HG03139 (cell line): ENCODE measurements at regions not wholly inside any gene's neighbourhood (a gene's known extent, or its start where the extent isn't known, plus 50 kb on each side); places are given as distances from the start of the nearest gene placed in this dataset.
"Not testable (repeated sequence)": the region's sequence is repeated elsewhere in the genome, so short reads cannot be mapped to it uniquely, and the experiment has no call there.

Source experiments
- ATAC-seq: cut with Tn5 transposase; IDR thresholded peaks from one replicate; pipeline ENCODE4 v1.9.1; 2021; ENCODE audit not compliant: unreplicated experiment

DNA sequence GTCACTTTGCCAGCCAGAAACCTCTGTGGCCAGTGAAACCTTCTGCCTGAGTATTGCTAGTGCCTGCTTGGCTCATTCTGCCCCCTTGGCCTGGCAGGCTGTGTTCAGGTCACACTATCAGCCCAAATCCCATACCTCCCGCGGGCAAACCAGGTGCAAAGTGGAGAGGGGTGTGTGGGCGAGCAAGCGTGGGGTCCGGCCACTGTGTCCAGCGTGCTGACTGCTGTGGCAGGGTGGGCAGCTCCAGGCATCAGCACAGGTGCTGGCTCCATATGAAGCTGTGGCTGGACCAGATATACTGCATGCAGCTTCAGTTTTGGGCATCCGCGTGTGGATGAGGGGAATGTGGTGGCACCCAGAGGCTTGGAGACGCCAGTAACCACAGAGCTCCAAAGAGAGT is 576.5 kb upstream of the EDIL3 start:
- ATAC-seq, result no peak

DNA sequence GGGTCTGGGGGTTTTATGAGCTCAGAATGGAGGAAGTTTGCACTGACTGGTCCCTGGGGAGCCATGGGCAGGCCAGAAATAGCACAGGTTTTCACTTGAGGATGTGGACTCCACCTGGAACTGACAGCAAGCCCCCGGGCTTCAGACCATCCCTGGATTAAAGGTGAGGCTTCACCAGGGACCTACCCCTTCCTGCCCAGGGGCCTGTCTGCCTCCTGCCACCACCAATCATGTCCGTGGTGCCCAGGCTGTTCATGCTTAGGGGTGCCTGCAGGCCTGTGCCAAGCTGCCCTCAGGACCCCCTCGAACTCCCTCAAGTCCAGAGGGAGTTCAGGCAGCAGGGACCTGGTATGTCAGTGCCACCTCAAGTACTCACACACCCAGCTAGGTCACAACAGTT is 577.2 kb upstream of the EDIL3 start:
- no peak for ATAC-seq

DNA sequence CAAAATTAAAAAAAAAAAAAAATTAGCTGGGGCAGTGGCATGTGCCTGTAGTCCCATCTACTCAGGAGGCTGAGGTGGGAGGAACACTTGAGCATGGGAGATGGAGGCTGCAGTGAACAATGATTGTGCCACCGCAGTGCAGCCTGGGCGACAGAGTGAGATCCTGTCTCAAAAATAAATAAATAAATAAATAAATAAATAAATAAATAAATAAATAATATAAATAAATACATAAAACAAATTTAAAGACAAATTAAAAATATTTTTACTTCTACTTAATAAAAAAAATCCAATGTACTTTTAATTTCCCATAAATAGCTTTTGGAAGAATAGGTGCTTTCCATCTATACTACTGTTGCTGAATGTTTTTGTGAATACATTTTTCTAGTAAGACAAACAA is 598.4 kb upstream of the EDIL3 start:
- ATAC-seq, result no peak

DNA sequence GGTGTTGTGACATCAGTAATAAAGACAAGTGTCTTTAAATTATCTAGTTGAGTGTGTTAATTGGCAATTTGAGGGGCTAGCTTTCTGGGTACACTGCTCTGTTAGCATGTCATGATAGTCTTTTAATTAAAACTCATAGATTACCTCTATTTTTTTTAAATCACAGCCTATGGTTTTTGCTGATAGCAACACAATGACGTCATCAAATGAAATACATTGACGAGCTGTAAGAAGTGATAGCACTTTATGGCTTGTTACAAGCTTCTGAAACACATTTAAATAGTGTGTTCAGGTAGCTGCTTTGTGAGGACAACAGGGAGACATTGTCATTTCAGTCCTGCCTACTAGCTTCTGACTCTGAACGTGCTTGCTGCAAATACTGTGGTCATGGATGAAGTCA is 600.5 kb upstream of the EDIL3 start:
- no peak for ATAC-seq

DNA sequence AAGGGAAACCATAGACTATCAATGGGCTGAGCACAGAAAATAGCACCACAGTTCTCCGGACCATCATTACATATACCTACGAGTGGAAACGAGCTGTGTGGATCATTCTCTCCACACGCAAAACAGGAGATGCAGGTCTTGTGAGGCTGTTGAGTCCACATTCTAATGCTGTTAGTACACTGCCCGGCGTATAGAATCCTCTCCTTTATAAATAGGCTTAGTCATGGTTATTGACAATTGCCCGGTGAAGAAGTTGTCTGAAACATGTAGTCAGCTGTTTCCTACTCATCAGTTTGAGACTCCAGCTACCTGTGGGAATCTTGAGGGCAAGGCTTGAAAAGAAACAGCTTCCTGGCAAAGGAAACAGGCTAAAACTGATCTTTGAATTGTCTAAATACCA is 602.0 kb upstream of the EDIL3 start:
- ATAC-seq, result no peak

DNA sequence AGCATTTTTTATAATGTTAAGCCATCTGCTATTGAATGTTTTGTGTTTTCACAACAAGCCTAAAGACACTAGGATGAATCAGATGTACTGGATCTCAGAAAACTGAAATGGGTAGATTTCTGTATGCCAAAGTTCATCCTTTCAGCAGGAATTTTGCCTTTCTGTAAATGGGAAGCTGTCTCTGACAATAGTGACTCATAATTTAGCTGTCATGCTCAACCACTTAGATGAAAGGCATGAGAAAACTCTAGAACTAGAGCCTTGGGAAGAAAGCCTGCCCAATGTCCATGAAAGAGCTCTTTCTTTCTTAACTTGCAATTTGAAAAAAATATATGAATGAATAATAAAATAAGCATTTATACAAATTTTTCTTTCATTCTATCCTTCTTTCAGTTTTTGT is 616.0 kb upstream of the EDIL3 start:
- no peak for ATAC-seq

DNA sequence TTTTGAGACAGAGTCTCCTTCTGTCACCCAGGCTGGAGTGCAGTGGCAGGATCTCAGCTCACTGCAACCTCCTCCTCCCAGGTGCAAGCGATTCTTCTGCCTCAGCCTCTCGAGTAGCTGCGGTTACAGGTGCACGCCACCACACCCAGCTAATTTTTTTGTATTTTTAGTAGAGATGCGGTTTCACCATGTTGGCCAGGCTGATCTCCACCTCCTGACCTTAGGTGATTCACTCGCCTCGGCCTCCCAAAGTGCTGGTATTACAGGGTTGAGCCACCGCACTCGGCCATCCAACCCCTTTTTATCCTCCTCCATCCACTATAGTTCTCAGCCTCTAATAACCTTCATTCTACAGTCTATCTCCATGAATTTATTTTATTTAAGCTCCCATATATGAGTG is 617.3 kb upstream of the EDIL3 start:
- not testable (repeated sequence) for ATAC-seq

DNA sequence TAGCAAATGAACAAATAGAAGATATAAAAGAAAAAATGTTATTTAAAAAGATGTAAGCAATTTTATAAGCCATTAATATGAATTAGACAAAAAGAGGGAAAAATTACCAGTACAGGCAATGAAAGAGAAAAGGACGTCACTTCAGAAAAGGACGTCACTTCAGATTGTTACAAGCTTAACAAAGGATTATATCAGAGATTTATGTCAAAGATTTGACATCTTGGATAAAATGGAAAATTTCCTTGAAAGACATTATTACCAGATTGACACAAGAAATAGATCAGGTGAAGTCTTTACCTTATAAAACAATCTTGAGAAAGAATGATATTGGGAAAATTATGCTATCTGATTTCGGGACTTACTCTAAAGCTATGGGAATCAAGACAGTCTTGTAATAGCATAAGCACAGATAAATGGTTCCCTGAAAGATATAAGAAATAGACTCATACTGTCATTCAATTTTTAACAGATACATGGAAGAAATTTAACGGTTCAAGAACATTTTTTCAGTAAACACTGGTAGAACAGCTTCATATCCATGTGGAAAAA is 625.4 kb upstream of the EDIL3 start:
- no peak for ATAC-seq

DNA sequence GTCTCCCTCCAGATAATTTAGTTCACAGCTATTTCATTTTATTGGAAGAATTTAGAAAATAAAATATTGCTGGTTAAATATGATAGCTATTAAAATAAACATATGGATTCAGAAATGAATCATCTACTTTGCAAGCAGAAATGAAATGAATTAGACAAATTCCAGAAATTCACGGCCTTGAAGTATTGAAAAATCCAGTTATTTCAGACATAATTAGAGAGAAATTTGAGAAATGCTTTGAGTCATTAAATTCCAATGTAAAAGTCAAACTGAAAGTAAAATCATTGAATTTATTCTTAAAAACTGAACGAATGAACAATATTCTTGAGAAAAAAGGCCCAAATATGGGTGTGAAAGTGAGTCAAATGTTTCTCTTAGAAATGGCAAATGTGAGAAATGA is 632.6 kb upstream of the EDIL3 start:
- ATAC-seq, result no peak

DNA sequence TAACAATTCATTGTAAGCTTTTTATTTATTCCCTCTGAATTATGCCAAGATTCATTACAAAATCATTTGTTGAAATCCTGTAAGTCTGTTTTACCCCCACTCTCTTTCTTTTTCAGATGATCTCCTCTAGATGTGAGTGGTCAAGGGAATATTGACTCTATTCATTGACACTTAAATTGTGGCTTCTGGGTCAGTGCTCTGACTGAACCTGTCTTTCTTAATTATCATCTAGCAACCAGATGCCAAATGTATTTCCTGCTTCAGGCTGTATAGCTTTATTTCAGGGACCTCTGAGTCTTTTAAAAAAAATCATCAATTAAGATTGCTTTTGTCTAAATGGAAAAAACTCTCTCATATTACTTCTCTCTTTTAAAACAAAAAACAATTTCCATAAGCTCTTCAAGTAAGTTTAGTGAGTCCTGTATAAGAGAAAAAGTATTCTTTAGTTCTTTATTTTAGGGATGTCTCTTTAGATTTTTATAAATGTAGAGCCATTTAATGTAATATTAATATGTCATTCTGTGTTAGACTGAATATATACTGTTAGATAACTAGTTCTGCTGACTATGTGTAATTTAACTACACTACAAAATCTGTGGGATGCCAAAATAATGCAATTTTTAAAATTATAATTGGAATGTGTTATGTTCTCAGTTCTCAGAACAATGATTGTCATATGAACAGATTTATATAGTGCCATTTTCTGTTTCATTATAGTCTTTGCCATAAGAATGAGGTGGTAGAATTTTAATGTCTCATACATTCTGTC is 645.8 kb upstream of the EDIL3 start:
- no peak for ATAC-seq

DNA sequence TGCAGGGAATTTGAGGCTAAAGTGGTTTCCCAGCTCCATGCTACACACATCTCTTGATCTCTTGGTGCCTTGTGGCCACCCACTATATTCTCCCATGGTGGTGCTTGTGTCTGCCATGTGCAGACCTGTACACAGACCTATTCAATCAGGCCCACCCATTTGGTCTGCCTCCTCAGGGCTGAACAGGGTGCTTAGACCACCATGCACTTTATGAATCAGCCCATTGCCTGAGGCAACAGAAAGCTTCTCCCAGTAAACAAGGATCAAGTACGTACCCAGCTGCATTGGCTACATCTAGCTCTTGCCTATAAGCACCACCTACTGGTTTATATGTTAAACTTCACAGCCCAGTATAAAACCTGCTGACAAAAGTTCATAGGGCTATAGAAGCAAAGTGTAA is 664.3 kb upstream of the EDIL3 start:
- no peak for ATAC-seq

DNA sequence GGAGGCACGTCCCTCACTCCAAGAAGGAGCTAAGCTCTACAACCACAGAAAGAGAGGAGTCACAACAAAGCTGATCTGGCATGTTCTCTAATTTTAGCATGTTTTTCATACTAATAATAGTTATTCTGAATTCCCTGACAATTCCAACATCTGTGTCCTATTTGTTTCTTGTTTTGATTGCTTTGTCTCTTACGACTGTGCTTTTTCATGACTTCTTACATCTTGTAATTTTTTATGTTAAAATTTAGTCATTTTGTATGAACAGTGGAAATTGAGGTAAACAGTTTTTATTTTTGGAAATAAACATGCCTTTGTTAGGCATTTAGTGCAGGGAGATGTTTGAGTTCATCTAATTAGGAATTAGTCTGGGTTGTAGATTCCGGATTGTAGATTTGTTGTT is 668.1 kb upstream of the EDIL3 start:
- no peak for ATAC-seq

DNA sequence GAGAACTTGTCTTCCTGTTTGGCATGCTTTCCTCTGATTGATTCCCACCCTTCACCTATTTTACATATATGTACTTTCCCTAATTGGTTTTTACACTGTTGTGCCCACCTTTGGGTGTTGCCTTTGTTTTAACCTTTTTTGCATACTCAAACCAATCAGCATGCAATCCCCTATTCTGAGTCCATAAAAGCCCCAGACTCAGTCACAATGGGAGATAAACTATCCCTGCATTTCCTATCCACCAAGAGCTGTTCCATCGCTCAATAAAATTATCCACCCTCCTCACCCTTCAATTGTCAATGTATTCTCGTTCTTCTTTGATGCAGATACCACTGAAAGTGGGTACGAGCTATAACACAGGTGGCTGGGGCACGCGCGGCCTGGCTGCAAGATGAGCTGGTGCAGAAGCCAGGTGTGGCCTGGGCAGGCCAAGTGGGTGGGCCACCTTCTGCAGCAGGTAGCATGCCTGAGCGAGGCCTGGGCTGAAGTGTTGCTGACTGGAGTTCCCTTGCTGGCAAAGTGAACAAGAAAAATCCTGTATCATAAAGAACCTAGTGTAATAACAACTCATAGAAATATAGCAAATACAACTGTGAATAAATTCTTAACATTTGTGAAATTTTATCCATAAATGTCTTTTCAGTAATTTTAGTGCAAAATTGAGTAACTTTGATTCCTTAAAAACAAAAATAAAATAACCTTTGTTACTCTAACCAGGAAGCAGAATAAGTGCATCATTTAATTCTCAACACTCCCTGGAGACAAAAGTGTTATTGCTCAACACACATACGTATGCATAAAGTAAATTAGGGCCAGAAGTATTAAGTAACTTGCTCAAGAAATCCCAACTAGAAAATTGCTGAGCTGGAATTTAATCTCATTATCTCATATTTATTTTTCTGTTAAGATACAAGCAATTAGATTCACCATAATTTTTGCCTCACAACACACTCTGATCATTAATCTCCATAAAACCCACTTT is 685.3 kb upstream of the EDIL3 start:
- no peak for ATAC-seq

DNA sequence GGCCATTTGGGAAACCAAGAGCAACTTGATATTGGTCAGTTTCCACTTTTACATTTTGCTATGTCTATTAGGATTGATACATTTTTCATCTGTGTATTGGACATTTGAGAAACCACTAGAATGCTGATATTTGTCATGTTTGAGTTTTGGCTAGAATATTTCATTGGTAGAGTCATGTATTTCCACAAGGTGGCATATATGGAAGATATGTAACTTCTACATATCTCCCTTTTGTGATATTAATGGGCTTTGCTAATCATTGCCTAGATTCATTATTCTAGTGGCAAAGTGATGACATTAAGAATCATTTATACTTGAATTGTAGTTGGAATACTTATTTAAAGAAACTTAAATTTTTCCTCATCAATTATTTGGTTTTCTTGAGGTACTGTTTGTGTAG is 692.9 kb upstream of the EDIL3 start:
- no peak for ATAC-seq

DNA sequence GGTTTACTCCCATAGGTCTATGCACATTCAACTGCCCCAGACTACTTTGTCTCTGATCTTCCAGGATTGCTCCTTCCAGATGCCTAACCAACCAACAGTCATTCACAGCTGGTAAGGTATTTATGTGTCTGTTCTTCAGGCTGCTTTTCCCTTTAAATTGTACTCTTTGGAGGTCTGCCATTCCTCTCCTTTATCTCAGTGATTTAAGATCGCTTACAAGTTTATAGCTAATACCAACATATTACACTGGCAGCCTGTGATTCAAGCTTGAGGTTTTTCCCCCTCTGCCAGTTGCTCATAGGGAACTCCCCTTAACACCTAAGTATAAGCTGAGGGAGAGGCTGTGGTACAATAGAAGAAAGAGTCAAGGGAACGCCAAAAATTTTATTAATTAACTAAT is 711.7 kb upstream of the EDIL3 start:
- no peak for ATAC-seq

DNA sequence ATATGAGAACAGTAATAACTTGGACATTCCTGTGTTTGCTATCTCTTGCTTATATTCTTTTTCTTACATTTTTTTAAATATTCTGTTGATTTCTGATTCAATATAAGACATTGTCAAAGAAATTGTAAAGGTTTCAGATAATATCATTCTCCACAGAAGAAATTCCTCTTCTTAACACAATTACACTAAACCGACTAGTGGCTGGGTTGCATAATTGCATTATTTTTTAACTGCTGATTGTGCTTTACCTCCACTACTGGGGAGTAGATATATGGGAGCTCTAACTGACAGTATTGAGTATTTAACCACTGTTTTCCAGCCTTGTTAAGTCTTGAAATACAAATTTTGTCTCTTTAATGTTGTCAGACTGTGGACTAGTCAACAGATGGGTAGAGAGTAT is 723.8 kb upstream of the EDIL3 start:
- ATAC-seq, result no peak

DNA sequence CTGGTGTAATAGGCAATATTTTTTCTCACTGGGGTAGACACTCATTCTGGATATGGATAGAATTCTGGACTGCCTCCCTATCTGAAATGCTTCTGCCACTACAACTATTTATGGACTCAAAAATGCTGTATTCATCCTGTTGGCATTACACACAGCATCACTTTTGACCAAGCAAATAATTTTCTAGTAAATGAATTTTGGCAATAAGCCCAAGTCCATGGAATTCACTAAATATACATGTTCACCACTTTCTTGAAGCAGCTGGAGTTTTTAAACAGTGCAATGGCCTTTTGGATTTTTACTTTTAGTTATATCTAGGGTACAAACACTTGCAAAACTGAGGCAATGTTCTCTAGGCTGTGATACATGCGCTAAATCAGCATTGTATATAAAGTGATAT is 724.9 kb upstream of the EDIL3 start:
- ATAC-seq, result no peak

DNA sequence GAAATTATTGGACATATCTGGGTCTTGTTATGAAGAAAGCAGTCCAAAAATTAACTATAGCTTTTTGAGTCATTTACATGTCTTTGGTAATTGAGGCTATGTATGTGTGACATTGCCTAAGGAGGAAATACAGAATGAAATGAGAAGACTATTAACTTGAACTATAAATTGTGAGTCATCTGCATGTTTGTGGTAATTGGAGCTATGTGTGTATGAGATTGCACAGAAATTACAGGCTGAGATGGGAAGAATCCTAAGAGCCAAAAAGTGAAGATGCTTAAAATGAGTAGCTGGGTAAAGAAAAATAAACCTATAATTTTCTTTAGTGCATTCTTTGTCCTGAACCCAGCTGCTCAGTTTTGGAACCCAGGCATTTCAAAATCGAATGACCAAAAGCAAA is 747.6 kb upstream of the EDIL3 start:
- ATAC-seq, result no peak

DNA sequence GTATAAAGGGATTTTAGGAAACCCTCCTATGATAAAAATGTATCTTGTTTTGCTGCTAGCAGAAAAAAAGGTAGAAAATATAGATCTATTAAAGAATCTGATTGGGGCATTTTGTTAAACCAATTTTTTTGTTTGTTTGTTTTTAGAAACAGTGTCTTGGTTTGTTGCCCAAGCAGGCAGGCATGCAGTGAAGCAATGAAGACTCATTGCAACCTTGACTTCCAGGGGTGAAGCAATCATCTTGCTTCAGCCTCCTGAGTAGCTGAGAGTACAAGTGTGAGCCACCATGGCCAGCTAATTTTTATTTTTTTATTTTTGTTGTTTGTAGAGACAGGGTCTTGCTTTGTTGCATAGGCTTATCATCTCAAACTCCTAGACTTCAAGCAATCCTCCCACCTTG is 755.8 kb upstream of the EDIL3 start:
- ATAC-seq, result no peak

DNA sequence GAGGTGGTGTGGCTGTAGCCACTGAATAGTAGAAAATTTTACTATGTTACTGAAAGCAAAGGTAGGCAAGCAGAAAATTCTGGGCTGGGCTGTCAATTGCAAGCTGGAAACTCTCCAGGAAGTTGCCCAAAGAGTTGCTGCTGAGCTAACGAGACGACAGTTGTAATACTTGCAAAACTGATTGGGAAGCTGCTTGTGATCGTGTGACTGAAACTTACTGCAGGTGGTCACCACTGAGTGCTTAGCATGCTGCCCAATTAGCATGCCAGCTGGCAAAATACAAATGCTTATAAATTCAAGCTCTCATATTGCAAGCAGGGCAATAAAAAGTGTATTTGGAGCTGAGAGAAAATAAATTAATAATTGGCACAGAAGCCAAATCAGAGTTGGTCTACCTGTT is 758.5 kb upstream of the EDIL3 start:
- no peak for ATAC-seq

DNA sequence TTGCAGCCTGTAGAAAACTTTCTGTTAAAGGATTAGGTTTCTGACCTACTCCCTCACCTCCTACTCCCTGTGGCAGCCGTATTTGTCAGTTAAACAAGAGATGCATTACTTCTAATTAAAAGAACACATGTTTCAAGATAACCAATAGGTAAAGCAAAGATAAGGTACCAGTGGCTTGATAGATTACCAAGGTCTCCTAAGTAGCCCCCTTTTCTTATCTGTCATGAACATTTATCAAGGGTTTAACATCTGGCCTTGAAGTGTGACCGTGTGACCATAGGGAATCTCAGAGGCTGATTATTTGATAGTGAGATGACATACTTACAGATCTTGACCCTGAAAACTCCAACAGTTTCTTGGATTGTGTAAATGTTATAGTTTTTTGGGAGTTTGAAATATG is 764.0 kb upstream of the EDIL3 start:
- no peak for ATAC-seq

DNA sequence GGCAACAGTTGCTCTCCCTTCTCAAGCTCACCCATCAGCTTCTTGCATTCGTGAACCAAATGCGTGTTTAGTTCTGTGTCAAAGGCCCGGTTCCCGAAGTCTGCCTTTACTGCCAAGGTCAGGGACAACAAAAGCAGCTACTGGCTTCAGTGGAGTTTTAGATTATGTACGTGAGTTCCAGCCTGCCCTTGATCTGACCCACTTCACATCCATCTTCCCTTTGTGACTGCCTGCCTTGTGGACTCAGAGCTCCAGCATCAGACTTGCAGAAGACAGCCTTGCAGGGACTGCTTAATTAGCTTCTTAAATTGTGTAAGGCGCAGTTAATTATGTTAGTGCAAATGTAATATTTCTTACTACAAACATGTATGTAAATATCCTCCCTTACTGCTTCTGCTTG is 774.7 kb upstream of the EDIL3 start:
- no peak for ATAC-seq
